ENCODE measurements at regions not wholly inside any gene's neighbourhood (a gene's known extent, or its start where the extent isn't known, plus 50 kb on each side); places are given as distances from the start of the nearest gene placed in this dataset.
"Not testable (repeated sequence)": the region's sequence is repeated elsewhere in the genome, so short reads cannot be mapped to it uniquely, and the experiment has no call there.

GRCh38 chr5:20276-20675, 71.7 kb upstream of the PLEKHG4B start:
- TF ChIP-seq, protein P1, sequence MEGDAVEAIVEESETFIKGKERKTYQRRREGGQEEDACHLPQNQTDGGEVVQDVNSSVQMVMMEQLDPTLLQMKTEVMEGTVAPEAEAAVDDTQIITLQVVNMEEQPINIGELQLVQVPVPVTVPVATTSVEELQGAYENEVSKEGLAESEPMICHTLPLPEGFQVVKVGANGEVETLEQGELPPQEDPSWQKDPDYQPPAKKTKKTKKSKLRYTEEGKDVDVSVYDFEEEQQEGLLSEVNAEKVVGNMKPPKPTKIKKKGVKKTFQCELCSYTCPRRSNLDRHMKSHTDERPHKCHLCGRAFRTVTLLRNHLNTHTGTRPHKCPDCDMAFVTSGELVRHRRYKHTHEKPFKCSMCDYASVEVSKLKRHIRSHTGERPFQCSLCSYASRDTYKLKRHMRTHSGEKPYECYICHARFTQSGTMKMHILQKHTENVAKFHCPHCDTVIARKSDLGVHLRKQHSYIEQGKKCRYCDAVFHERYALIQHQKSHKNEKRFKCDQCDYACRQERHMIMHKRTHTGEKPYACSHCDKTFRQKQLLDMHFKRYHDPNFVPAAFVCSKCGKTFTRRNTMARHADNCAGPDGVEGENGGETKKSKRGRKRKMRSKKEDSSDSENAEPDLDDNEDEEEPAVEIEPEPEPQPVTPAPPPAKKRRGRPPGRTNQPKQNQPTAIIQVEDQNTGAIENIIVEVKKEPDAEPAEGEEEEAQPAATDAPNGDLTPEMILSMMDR (IDR thresholded peaks at IDR 0.05): not testable (repeated sequence)
- TF ChIP-seq POLR2A, POLR2AphosphoS5, EP300 (IDR thresholded peaks at IDR 0.05): not testable (repeated sequence)
